GM12892 (cell line): ENCODE measurements at regions not wholly inside any gene's neighbourhood (a gene's known extent, or its start where the extent isn't known, plus 50 kb on each side); places are given as distances from the start of the nearest gene placed in this dataset.

ENCODE experiments used
- DNase-seq: peaks from one replicate; pipeline ENCODE4 v3.0.0; 2011; ENCODE audit not compliant: insufficient read length
- FAIRE-seq: peaks from 2 replicates; lab custom pipeline; 2011; peaks lifted over from hg19 to GRCh38; lab: Jason Lieb, UNC
- POLR2A ChIP-seq: IDR thresholded peaks from 2 replicates; pipeline ENCODE4 v1.6.1; 2011; ENCODE audit warnings: low read depth, low read length, control low read depth
- POLR2AphosphoS5 ChIP-seq: IDR thresholded peaks from 2 replicates; pipeline ENCODE4 v1.6.1; 2011; ENCODE audit warnings: low read depth, low read length, control low read depth
- TAF1 ChIP-seq: IDR thresholded peaks from 2 replicates; pipeline ENCODE4 v1.6.1; 2011; ENCODE audit warnings: low read depth, mild to moderate bottlenecking, control low read depth, low read length, borderline replicate concordance

- DNase-seq (no peak), FAIRE-seq (no peak)
- TF ChIP-seq POLR2AphosphoS5, result no peak
- no peak for TF ChIP-seq POLR2A
- TF ChIP-seq TAF1, result no peak
These were observed 203.6 kb upstream of the MVB12B start for GRCh38 chr9:126122901-126123616.

GRCh38 chr9:126123927-126124326, 202.7 kb upstream of the MVB12B start:
- DNase-seq, result no peak
- TF ChIP-seq POLR2AphosphoS5 (no peak), POLR2A (no peak), TAF1 (no peak)
- no peak for FAIRE-seq

GRCh38 chr9:126125177-126125576, 201.5 kb upstream of the MVB12B start:
- DNase-seq, result no peak
- TF ChIP-seq TAF1 (no peak), POLR2A (no peak), POLR2AphosphoS5 (no peak)
- no peak for FAIRE-seq

GRCh38 chr9:126125577-126125976, 201.1 kb upstream of the MVB12B start:
- no peak for FAIRE-seq
- TF ChIP-seq POLR2A, result no peak
- TF ChIP-seq TAF1, result no peak
- TF ChIP-seq POLR2AphosphoS5, result no peak
- no peak for DNase-seq

GRCh38 chr9:126125992-126126409, 200.6 kb upstream of the MVB12B start:
- TF ChIP-seq TAF1 (no peak), POLR2A (no peak), POLR2AphosphoS5 (no peak)
- FAIRE-seq, result no peak
- no peak for DNase-seq

GRCh38 chr9:126126807-126127206, 199.8 kb upstream of the MVB12B start:
- FAIRE-seq (no peak), DNase-seq (no peak)
- TF ChIP-seq TAF1 (no peak), POLR2AphosphoS5 (no peak), POLR2A (no peak)

- FAIRE-seq (no peak), DNase-seq (no peak)
- TF ChIP-seq POLR2A (no peak), POLR2AphosphoS5 (no peak), TAF1 (no peak)
These were observed 199.0 kb upstream of the MVB12B start for GRCh38 chr9:126127591-126127990.

GRCh38 chr9:126128494-126129142, 198.0 kb upstream of the MVB12B start:
- TF ChIP-seq POLR2AphosphoS5 (no peak), POLR2A (no peak), TAF1 (no peak)
- DNase-seq, result no peak
- no peak for FAIRE-seq

GRCh38 chr9:126131066-126132010, 195.3 kb upstream of the MVB12B start:
- no peak for TF ChIP-seq POLR2A
- no peak for TF ChIP-seq TAF1
- TF ChIP-seq POLR2AphosphoS5, result no peak
- FAIRE-seq (no peak), DNase-seq (no peak)

- no peak for TF ChIP-seq POLR2AphosphoS5
- TF ChIP-seq POLR2A, result no peak
- no peak for TF ChIP-seq TAF1
These were observed 193.9 kb upstream of the MVB12B start for GRCh38 chr9:126132746-126133145.

GRCh38 chr9:126144196-126144595, 182.4 kb upstream of the MVB12B start:
- DNase-seq (no peak), FAIRE-seq (no peak)
- no peak for TF ChIP-seq POLR2AphosphoS5
- TF ChIP-seq POLR2A, result no peak
- no peak for TF ChIP-seq TAF1

More at GRCh38 chr9:126132746-126133145, 193.9 kb upstream of the MVB12B start:
- DNase-seq (no peak), FAIRE-seq (no peak)

- no peak for DNase-seq
- TF ChIP-seq TAF1 (no peak), POLR2A (no peak), POLR2AphosphoS5 (no peak)
- FAIRE-seq, result peak; percentile 76
These were observed 181.8 kb upstream of the MVB12B start for GRCh38 chr9:126144603-126145456.
